ENCODE measurements at regions not wholly inside any gene's neighbourhood (a gene's known extent, or its start where the extent isn't known, plus 50 kb on each side); places are given as distances from the start of the nearest gene placed in this dataset.
A peak's percentile ranks its signal among the peaks of the same experiment; 100 is the strongest.

- no peak overlapping the region for H3K4me3 ChIP-seq (ENCODE audit: low read depth, low read length)
- CTCF ChIA-PET = interaction anchor here (1.2 kb wide), 1 partner anchor 72 kb away, joined by 4 read pairs; no protein-coding TSS in a partner anchor
- POLR2A ChIA-PET = no interaction called here
- DNase-seq (ENCODE audit: low read depth, low spot score) = no peak
- no peak for TF ChIP-seq CTCF (IDR thresholded peaks at IDR 0.05; ENCODE audit: insufficient read depth, low read length, missing control alignments)
These were observed 56.4 kb upstream of the RGS7 start for GRCh38 chr1:241413386-241413785.

- H3K4me3 ChIP-seq (ENCODE audit: low read depth, low read length) = no peak overlapping the region
- CTCF ChIA-PET = no interaction called here
- DNase-seq (ENCODE audit: low read depth, low spot score) = no peak
- no peak for TF ChIP-seq CTCF (IDR thresholded peaks at IDR 0.05; ENCODE audit: insufficient read depth, low read length, missing control alignments)
- POLR2A ChIA-PET = no interaction called here
These were observed 55.6 kb upstream of the RGS7 start for GRCh38 chr1:241412646-241413045.

- DNase-seq (ENCODE audit: low read depth, low spot score) = no peak
- no peak overlapping the region for H3K4me3 ChIP-seq (ENCODE audit: low read depth, low read length)
- ChIA-PET POLR2A (no interaction called here), CTCF (no interaction called here)
- TF ChIP-seq CTCF (IDR thresholded peaks at IDR 0.05; ENCODE audit: insufficient read depth, low read length, missing control alignments) = no peak
These were observed 54.9 kb upstream of the RGS7 start for GRCh38 chr1:241411776-241412338.

GRCh38 chr1:241411056-241411775, 54.2 kb upstream of the RGS7 start:
- no peak for TF ChIP-seq CTCF (IDR thresholded peaks at IDR 0.05; ENCODE audit: insufficient read depth, low read length, missing control alignments)
- DNase-seq (ENCODE audit: low read depth, low spot score) = peak; percentile 41
- CTCF ChIA-PET = no interaction called here
- no peak overlapping the region for H3K4me3 ChIP-seq (ENCODE audit: low read depth, low read length)
- POLR2A ChIA-PET = no interaction called here

- no peak for DNase-seq (ENCODE audit: low read depth, low spot score)
- TF ChIP-seq CTCF (IDR thresholded peaks at IDR 0.05; ENCODE audit: insufficient read depth, low read length, missing control alignments) = no peak
- CTCF ChIA-PET = no interaction called here
- POLR2A ChIA-PET = no interaction called here
- H3K4me3 ChIP-seq (ENCODE audit: low read depth, low read length) = no peak overlapping the region
These were observed 51.2 kb upstream of the RGS7 start for GRCh38 chr1:241408170-241408569.

Data from AG04449 (cell line).